Panc1 (cell line): ENCODE measurements at regions not wholly inside any gene's neighbourhood (a gene's known extent, or its start where the extent isn't known, plus 50 kb on each side); places are given as distances from the start of the nearest gene placed in this dataset.

Experiments
- CTCF ChIP-seq: fragments of 450-650 bp; IDR thresholded peaks from 2 replicates; pipeline ENCODE4 v1.5.1; 2017; ENCODE audit warnings: mild to moderate bottlenecking
- POLR2AphosphoS5 ChIP-seq: IDR thresholded peaks from 2 replicates; pipeline ENCODE4 v1.6.1; 2012; ENCODE audit warnings: mild to moderate bottlenecking, low read depth, low read length, moderate library complexity
- REST ChIP-seq, 2 experiments: IDR thresholded peaks; 2 replicates each; pipeline ENCODE4 v1.6.1; 2011 to 2012; ENCODE audit warnings: low read depth in 2 of 2, control low read depth in 1 of 2, low read length in 1 of 2, mild to moderate bottlenecking in 1 of 2, moderate library complexity in 1 of 2; ENCODE audit not compliant: insufficient read depth in 1 of 2
- SIN3A ChIP-seq: IDR thresholded peaks from 2 replicates; pipeline ENCODE4 v1.6.1; 2012; ENCODE audit warnings: low read depth, mild to moderate bottlenecking, low read length, moderate library complexity, borderline replicate concordance; ENCODE audit not compliant: insufficient read depth
- TCF7L2 ChIP-seq: IDR thresholded peaks from 2 replicates; pipeline ENCODE4 v1.6.1; 2011; ENCODE audit warnings: mild to moderate bottlenecking, low read depth, low read length, inconsistent platforms

- TF ChIP-seq CTCF = no peak
- TF ChIP-seq TCF7L2 = no peak
- no peak for TF ChIP-seq REST (IDR thresholded peaks at IDR 0.05; ENCODE audit: insufficient read depth in 1 of 2, low read depth in 2 of 2, low read length in 1 of 2)
- no peak for TF ChIP-seq POLR2AphosphoS5
- no peak for TF ChIP-seq SIN3A
Observed at GRCh38 chr13:26976313-26976712, 195.3 kb downstream of the USP12 start.
